Chondrocyte (in vitro differentiated cells): ENCODE measurements at regions not wholly inside any gene's neighbourhood (a gene's known extent, or its start where the extent isn't known, plus 50 kb on each side); places are given as distances from the start of the nearest gene placed in this dataset.
"Not testable (repeated sequence)": the region's sequence is repeated elsewhere in the genome, so short reads cannot be mapped to it uniquely, and the experiment has no call there.

Experiments used
- DNase-seq: peaks from one replicate; pipeline ENCODE4 v3.0.0; 2021; ENCODE audit warnings: mixed read lengths, low spot score
- H3K27ac Mint-ChIP-seq: one replicate; pipeline ENCODE4 v1.8.0; 2021; ENCODE audit warnings: mild to moderate bottlenecking, moderate library complexity, mixed read lengths; ENCODE audit not compliant: unreplicated experiment
- H3K27me3 Mint-ChIP-seq: 2 replicates; pipeline ENCODE4 v1.8.0; 2021; ENCODE audit warnings: low read depth, mixed read lengths
- H3K36me3 Mint-ChIP-seq: 2 replicates; pipeline ENCODE4 v1.8.0; 2021; ENCODE audit warnings: low read depth, mixed read lengths
- H3K4me1 Mint-ChIP-seq: 2 replicates; pipeline ENCODE4 v1.8.0; 2021; ENCODE audit warnings: low read depth, mild to moderate bottlenecking, mixed read lengths
- H3K4me3 Mint-ChIP-seq: one replicate; pipeline ENCODE4 v1.8.0; 2021; ENCODE audit warnings: mild to moderate bottlenecking, moderate library complexity, mixed read lengths; ENCODE audit not compliant: unreplicated experiment
- H3K9me3 Mint-ChIP-seq: 2 replicates; pipeline ENCODE4 v1.8.0; 2021; ENCODE audit warnings: low read depth, mixed read lengths
- TF ChIP-seq, protein P1 (sequence below): fragments of 200-600 bp; sonication (generic); IDR thresholded peaks from 2 replicates; pipeline ENCODE4 v1.5.0; 2021; ENCODE audit warnings: antibody characterized with exemption, mild to moderate bottlenecking, moderate library complexity

DNA sequence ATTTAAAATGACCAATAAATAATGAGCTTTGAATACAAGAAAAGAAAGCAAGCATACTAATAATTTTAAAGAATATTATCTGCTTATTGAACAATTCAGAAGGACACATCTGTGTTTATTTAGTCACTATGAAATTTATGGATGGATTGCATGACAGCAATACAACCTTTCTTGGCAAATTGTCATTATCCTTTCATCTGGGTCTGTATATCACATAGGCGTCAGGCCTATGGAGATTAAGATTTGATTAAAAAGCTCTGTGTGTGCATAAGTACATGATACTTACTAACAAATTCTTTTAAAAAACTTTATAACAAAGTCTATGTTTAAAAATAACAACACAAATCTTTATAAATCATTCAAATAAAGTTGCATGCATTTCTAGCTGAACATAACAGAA lies 1394.4 kb downstream of the KHDRBS2 start:
- Mint-ChIP-seq H3K9me3 (peaks cover 19% of the 10 kb centered on the region), H3K4me3 (no peak overlapping the region), H3K4me1 (no peaks in the 10 kb centered on the region), H3K36me3 (no peaks in the 10 kb centered on the region), H3K27ac (no peak overlapping the region), H3K27me3 (no peaks in the 10 kb centered on the region)
- TF ChIP-seq, protein P1, sequence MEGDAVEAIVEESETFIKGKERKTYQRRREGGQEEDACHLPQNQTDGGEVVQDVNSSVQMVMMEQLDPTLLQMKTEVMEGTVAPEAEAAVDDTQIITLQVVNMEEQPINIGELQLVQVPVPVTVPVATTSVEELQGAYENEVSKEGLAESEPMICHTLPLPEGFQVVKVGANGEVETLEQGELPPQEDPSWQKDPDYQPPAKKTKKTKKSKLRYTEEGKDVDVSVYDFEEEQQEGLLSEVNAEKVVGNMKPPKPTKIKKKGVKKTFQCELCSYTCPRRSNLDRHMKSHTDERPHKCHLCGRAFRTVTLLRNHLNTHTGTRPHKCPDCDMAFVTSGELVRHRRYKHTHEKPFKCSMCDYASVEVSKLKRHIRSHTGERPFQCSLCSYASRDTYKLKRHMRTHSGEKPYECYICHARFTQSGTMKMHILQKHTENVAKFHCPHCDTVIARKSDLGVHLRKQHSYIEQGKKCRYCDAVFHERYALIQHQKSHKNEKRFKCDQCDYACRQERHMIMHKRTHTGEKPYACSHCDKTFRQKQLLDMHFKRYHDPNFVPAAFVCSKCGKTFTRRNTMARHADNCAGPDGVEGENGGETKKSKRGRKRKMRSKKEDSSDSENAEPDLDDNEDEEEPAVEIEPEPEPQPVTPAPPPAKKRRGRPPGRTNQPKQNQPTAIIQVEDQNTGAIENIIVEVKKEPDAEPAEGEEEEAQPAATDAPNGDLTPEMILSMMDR: no peak
- DNase-seq: no peak

DNA sequence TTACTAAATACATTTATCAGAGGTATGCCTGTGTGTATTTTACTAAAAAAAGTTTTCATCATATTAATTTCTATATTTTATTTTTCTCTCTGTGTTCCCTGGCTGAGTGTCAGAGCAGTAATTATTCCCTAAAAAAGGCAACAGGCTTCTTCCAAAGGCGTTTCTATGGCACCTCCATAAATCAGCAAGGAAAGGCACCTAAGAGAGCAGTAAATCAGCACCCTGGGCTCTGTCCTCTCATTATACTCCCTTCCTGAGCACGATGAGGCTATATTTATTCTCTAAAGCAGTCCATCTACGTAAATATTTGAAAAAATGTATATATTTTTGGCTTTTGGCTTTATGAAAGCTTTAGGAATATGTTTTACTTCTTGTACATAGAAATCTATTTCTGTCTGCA lies 1408.6 kb downstream of the KHDRBS2 start:
- H3K9me3 Mint-ChIP-seq: peaks cover 13% of the 10 kb centered on the region
- H3K4me3 Mint-ChIP-seq, H3K27ac Mint-ChIP-seq, H3K4me1 Mint-ChIP-seq, H3K27me3 Mint-ChIP-seq, H3K36me3 Mint-ChIP-seq, DNase-seq: not testable (repeated sequence)

DNA sequence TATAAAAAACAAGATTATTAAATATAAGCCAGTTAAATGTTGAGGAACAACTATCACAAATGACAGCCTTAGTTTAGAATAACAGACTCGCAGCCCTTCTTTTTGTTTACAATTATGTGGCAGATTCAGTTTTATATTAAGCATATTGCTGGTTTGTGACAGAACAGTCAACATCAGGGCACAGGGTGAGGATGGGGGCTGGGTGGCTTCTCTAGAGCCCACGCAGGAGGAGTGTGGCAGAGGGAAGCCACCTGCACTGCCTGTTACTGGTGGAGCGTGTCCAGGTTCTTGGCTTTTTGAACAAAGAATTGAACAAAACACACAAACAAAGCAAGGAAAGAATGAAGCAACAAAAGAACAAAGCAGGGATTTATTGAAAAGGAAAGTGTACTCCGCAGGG lies 1415.2 kb downstream of the KHDRBS2 start:
- not testable (repeated sequence) for H3K4me3 Mint-ChIP-seq, H3K4me1 Mint-ChIP-seq, H3K27ac Mint-ChIP-seq, DNase-seq, H3K36me3 Mint-ChIP-seq, H3K27me3 Mint-ChIP-seq
- H3K9me3 Mint-ChIP-seq: peaks cover 22% of the 10 kb centered on the region

DNA sequence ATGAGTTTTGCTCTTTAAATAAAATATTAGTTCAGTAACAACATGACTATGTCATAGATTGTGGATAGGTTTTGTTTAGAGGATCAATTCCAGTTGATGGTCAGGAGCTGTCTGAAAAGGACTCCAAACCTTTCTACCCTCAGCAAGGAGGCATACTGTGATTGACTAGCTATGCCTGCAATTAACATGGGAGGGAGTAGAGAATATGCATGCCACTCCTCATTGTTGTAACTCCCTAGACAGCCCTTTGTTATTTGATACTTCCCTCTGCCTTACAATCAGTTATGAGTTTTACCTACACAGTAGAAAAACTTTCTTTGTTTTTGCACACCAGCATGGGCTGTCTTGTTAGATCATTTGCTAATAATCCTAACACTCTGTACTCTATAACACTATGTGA lies 1418.5 kb downstream of the KHDRBS2 start:
- Mint-ChIP-seq H3K4me3 (no peak overlapping the region), H3K9me3 (peaks cover 15% of the 10 kb centered on the region), H3K4me1 (no peaks in the 10 kb centered on the region), H3K27ac (no peak overlapping the region), H3K36me3 (no peaks in the 10 kb centered on the region), H3K27me3 (no peaks in the 10 kb centered on the region)
- TF ChIP-seq, protein P1: no peak
- DNase-seq: no peak

DNA sequence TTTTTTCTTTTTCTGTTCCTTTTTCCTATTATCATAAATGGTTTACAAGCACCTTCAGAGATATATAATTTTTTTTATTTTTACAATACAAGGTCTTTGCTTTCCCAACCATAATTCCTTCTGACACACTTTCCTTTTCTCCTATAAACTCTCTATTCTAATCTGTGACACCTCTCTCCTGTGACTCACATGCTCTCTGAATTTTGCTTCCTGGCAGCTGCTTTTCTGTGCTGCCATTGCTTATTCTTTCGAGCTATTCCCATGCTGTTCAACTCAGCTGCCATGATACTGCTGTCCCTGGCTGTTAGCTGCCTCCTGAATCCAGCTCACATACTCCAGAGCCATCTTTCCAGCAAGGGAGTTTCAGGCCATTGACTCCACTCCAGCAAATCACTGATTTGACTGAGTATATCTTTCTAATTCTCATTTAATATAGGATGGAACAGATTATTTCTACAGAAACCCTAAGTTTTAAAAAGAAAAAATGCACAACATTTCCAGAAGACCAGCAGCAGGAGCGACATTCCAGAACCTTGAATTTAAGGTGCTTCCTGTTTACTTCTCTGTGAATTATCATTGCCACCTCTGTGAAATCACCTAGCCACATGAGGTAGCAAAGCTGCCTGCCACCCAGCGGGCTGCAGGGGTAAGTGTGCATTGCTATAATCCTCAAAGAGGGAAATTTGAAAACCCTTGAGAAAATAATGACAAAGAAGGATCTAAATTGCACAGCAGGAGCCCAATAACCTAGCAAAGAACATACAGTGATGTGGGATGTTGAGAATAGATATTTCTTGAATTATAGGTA lies 1442.6 kb downstream of the KHDRBS2 start:
- not testable (repeated sequence) for H3K27me3 Mint-ChIP-seq, H3K4me1 Mint-ChIP-seq, H3K36me3 Mint-ChIP-seq, H3K27ac Mint-ChIP-seq, H3K4me3 Mint-ChIP-seq, DNase-seq
- peaks cover 16% of the 10 kb centered on the region for H3K9me3 Mint-ChIP-seq

DNA sequence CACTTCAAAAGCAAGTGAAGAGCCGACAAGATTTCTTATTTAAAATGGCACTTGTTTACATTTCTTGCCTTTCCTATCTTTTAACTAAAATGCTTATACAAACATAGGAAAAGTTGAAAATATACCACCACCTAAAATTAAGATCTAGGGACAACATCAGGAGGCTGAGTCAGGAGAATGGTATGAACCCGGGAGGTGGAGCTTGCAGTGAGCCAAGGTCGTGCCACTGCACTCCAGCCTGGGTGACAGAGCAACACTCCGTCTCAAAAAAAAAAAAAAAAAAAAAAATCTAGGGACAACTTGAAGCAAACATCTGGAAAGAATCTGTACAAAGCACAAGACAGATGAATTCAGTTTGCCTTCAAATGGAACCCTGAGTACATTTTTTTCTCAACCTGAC lies 1455.3 kb downstream of the KHDRBS2 start:
- not testable (repeated sequence) for H3K27me3 Mint-ChIP-seq, DNase-seq, H3K27ac Mint-ChIP-seq, H3K4me1 Mint-ChIP-seq, H3K36me3 Mint-ChIP-seq, H3K4me3 Mint-ChIP-seq
- H3K9me3 Mint-ChIP-seq: peaks cover 12% of the 10 kb centered on the region

DNA sequence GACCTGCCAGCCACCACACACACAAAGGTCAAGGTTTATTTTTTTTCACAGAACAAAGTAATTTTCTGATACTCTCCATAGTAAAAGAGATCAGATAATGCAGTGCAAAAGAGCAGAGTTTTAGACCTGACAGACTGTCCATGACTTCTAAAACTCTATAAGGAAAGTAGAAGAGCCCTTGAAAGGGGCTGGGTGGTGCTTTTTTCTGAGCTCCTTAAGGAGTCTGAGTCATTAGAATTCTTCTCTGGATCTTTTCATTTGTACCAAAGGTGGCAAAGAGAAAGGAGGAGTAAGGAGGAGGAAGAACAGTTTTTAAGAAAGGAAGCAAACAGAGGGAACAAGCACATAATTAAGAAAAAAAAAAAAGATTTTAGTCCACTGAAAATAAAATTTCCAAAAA lies 1463.4 kb downstream of the KHDRBS2 start:
- H3K9me3 Mint-ChIP-seq, H3K4me1 Mint-ChIP-seq, H3K27ac Mint-ChIP-seq, H3K27me3 Mint-ChIP-seq, H3K36me3 Mint-ChIP-seq, H3K4me3 Mint-ChIP-seq, DNase-seq: not testable (repeated sequence)

DNA sequence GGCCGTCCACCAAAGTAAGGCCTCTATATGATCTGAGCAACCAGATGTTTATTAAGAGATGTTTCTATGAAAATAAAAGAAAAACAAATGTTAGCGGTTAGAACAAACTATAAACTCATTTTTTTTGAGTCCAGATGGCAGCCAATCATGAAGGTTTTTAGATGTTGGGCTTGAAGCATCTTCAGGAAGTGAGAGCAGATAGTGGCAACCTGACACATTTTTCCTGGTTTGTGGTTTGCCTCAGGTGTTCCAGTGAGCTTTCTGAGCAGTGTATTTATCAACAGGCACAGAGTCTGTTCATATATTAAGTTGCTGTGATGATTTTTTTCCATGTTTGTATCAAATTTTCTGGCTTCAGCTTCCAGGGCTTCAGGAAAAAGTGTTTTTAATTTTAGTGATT lies 1468.0 kb downstream of the KHDRBS2 start:
- not testable (repeated sequence) for H3K4me1 Mint-ChIP-seq, DNase-seq, H3K27ac Mint-ChIP-seq, H3K27me3 Mint-ChIP-seq, H3K36me3 Mint-ChIP-seq, H3K9me3 Mint-ChIP-seq, H3K4me3 Mint-ChIP-seq

DNA sequence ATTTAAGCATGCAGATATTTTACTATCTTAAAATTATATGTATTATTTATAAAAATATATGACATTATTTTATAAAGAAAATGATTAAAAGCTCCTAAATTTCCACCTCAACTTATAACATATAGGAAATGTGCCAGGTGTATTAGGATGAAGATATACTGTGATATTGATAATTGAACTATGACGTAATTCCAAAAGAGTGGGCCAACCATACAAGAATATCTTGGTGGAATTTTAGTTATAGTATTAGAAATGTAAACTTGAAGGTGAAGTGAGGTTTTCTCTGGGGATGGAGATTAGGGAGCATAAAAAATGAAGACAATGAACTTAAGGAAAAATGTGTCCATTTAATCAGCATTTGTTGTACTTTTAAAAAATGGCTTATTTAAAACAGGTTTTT lies 1471.2 kb downstream of the KHDRBS2 start:
- not testable (repeated sequence) for H3K36me3 Mint-ChIP-seq, DNase-seq, H3K4me3 Mint-ChIP-seq, H3K27me3 Mint-ChIP-seq, H3K27ac Mint-ChIP-seq, H3K4me1 Mint-ChIP-seq
- peaks cover 15% of the 10 kb centered on the region for H3K9me3 Mint-ChIP-seq

DNA sequence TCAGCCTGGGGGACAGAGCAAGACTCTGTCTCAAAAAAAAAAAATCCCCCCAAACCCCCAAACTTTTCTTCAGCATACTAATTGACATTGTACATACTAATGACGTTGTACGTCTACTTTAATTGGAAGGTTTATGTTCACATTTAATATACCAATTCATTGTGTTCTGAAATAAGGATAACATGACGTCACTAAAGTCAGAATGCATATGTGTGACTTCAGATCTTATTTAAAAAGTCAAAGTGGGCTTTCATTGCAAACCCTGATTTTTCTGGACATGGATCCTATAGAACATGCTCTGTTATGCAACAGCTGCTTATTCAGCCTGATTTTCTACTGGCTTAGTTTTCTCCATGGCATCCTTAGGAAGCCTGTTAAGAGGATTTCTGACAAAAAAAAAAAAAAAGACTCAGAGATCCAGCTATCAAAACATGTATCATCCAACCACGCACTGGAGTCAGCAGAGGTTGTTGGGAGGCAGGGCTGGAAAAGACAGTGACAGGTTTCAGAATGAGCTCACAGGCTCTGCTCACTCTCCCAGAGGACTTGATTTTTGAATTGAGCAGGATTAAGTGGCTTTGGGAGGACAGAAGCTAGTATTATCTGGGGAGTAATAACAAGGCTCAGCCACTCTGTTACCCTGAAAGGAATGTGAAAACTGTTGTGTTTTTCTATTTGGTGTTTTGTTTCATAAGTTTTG lies 1472.0 kb downstream of the KHDRBS2 start:
- H3K36me3 Mint-ChIP-seq, H3K27ac Mint-ChIP-seq, H3K4me3 Mint-ChIP-seq: not testable (repeated sequence)

DNA sequence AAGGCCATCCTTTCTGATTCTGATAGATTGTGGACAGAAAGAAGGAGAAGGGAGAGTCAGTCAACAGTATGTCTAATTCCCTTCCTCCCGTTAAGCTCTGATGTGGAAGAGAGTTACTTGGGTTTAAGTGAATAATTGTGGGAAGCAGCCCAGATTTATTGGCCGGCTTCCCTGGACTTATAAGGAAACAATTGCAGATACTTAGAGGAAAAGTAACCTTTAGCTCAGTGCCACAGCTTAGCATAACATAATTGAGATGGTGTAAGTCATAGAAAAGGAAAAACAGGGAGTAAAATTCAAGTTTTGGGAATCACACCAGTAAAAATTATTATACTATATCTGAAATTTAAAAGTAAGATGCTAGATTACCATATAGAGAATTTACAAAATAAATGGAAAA lies 1475.8 kb downstream of the KHDRBS2 start:
- H3K9me3 Mint-ChIP-seq: peaks cover 27% of the 10 kb centered on the region
- H3K36me3 Mint-ChIP-seq, DNase-seq, H3K27ac Mint-ChIP-seq, H3K4me1 Mint-ChIP-seq, H3K4me3 Mint-ChIP-seq, H3K27me3 Mint-ChIP-seq: not testable (repeated sequence)

More for the DNA sequence above, 1472.0 kb downstream of the KHDRBS2 start:
- H3K27me3 Mint-ChIP-seq, DNase-seq, H3K4me1 Mint-ChIP-seq: not testable (repeated sequence)
- peaks cover 13% of the 10 kb centered on the region for H3K9me3 Mint-ChIP-seq
